PC-9 (cell line): ENCODE measurements at regions not wholly inside any gene's neighbourhood (a gene's known extent, or its start where the extent isn't known, plus 50 kb on each side); places are given as distances from the start of the nearest gene placed in this dataset.

Experiments used
- CTCF ChIP-seq: fragments of 200-600 bp; sonication (generic); conservative IDR thresholded peaks from 2 replicates; pipeline ENCODE4 v1.6.1; 2017; ENCODE audit warnings: mixed run types, antibody characterized with exemption, mild to moderate bottlenecking, moderate library complexity
- EZH2 ChIP-seq: fragments of 200-600 bp; sonication (generic); IDR thresholded peaks from 2 replicates; pipeline ENCODE4 v1.8.0; 2017; ENCODE audit warnings: antibody characterized with exemption, low read depth

- TF ChIP-seq CTCF (no peak), EZH2 (no peak)
Measured at GRCh38 chr3:193847402-193847801, 254.4 kb downstream of the OPA1 start.
